Esophagus muscularis mucosa (tissue), 4 donors: ENCODE measurements at regions not wholly inside any gene's neighbourhood (a gene's known extent, or its start where the extent isn't known, plus 50 kb on each side); places are given as distances from the start of the nearest gene placed in this dataset.

Experiments
- DNase-seq: peaks from one replicate; pipeline ENCODE4 v3.0.0-alpha.2; 2017; ENCODE audit errors: extremely low spot score
- H3K27ac ChIP-seq, 4 donors: fragments of 200-600 bp; sonication (generic); replicated peaks in 1 of 4; 1 replicate in 3 of 4; 2 replicates in 1 of 4; pipeline ENCODE4 v1.5.1; 2016 to 2019; ENCODE audit warnings: mild to moderate bottlenecking in 1 of 4
- H3K27me3 ChIP-seq, 4 donors: fragments of 200-600 bp; sonication (generic); one replicate each; pipeline versions ENCODE4 v1.5.1 to v1.6.0; 2016 to 2019
- H3K36me3 ChIP-seq, 4 donors: fragments of 200-600 bp; sonication (generic); one replicate each; pipeline ENCODE4 v1.5.1; 2016 to 2019
- H3K4me1 ChIP-seq, 4 donors: fragments of 200-600 bp; sonication (generic); one replicate each; pipeline ENCODE4 v1.5.1; 2016 to 2019
- H3K4me3 ChIP-seq, 4 donors: fragments of 200-600 bp; sonication (generic); 1 replicate in 2 of 4; 2 replicates in 2 of 4; pipeline ENCODE4 v1.5.1; 2016 to 2019; ENCODE audit warnings: mild to moderate bottlenecking in 4 of 4, moderate library complexity in 1 of 4
- H3K9me3 ChIP-seq, 4 donors: fragments of 200-600 bp; sonication (generic); 1 replicate in 3 of 4; 2 replicates in 1 of 4; pipeline ENCODE4 v1.5.1; 2016 to 2019
- EP300 ChIP-seq: sonication (generic); formaldehyde crosslinking; IDR thresholded peaks from one replicate; pipeline ENCODE4 v1.6.1; 2017; ENCODE audit warnings: antibody characterized with exemption
- POLR2A ChIP-seq: fragments of 450-650 bp; IDR thresholded peaks from one replicate; pipeline ENCODE4 v1.6.1; 2017; ENCODE audit warnings: antibody characterized with exemption, moderate library complexity, mild to moderate bottlenecking, low read depth
- POLR2AphosphoS5 ChIP-seq, 2 donors: sonication (generic); formaldehyde crosslinking; IDR thresholded peaks; one replicate each; pipeline ENCODE4 v1.6.1; 2017; ENCODE audit warnings: antibody characterized with exemption in 2 of 2
- WGBS: methylation state at CpG from one replicate; pipeline ENCODE4 v1.1.5; 2018; 5-methylcytosine and 5-hydroxymethylcytosine counted together
- intact Hi-C: fragments of 100-400 bp; cut with DNase I; formaldehyde crosslinking; loops from one replicate; pipeline ENCODE4 v1.15.1; 2023
- TF ChIP-seq, protein P1 (sequence below), 3 experiments: fragments of 200-600 bp in 2 of 3; fragments of 450-650 bp in 1 of 3; sonication (generic) in 2 of 3; IDR thresholded peaks; one replicate each; pipeline ENCODE4 v1.5.1; 2017 to 2019; ENCODE audit warnings: antibody characterized with exemption in 3 of 3, mild to moderate bottlenecking in 2 of 3, moderate library complexity in 1 of 3

DNA sequence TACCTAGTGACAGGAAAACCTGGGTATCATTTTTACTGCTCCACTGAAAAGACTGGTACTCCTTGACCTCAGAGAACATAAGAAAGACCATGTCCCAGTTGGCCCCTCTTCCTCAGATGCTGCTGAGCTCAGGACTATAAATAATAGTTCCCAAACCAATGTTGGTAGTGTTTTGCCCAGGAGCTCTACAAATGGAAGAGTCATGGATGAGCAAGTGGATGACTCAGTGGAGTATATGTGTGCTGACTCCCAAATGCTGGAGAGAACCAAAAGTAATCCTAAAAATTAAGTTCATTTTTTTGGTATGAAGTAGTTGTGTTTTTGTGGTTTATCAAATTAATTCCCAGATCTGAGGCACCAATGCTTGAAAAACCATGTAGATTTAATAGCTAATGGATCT, 482.0 kb downstream of the KCNA4 start:
- no peaks in the 10 kb centered on the region for H3K36me3 ChIP-seq
- no peaks in the 10 kb centered on the region for H3K9me3 ChIP-seq
- DNase-seq: no peak
- no peak overlapping the region for H3K27ac ChIP-seq
- no peaks in the 10 kb centered on the region for H3K4me1 ChIP-seq
- intact Hi-C loops: no loop called here
- H3K4me3 ChIP-seq: no peak overlapping the region
- H3K27me3 ChIP-seq: no peaks in the 10 kb centered on the region
- TF ChIP-seq POLR2A: no peak

DNA sequence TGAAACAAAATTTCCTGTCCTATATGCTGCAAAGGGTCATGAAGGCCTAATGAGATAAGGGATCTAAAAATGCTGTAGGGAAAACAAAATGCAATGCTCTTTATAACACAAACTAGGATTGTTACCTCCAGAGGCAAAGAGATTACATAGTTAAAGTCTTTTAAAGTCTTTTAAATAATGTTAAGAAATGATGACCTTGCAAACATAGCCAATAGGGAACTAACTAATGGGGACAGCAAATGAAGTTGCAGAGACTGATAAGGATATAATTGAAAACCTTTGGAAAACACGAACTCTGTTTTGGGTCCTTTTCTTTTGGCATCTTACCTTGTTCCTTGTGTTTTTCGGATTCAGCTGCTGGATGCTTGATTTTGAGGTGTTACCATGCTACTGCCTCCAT, 485.9 kb downstream of the KCNA4 start:
- TF ChIP-seq, protein P1, sequence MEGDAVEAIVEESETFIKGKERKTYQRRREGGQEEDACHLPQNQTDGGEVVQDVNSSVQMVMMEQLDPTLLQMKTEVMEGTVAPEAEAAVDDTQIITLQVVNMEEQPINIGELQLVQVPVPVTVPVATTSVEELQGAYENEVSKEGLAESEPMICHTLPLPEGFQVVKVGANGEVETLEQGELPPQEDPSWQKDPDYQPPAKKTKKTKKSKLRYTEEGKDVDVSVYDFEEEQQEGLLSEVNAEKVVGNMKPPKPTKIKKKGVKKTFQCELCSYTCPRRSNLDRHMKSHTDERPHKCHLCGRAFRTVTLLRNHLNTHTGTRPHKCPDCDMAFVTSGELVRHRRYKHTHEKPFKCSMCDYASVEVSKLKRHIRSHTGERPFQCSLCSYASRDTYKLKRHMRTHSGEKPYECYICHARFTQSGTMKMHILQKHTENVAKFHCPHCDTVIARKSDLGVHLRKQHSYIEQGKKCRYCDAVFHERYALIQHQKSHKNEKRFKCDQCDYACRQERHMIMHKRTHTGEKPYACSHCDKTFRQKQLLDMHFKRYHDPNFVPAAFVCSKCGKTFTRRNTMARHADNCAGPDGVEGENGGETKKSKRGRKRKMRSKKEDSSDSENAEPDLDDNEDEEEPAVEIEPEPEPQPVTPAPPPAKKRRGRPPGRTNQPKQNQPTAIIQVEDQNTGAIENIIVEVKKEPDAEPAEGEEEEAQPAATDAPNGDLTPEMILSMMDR (IDR thresholded peaks at IDR 0.05): no peak
- no peak for TF ChIP-seq EP300
- TF ChIP-seq POLR2A: no peak
- no peak for TF ChIP-seq POLR2AphosphoS5 (IDR thresholded peaks at IDR 0.05)
- no peaks in the 10 kb centered on the region for H3K27me3 ChIP-seq

GRCh38 chr11:29527391-29527936, 489.4 kb downstream of the KCNA4 start:
- intact Hi-C loops: no loop called here
- DNase-seq: no peak
- no peaks in the 10 kb centered on the region for H3K4me1 ChIP-seq
- peaks cover 0 to 6% (median 3%) of the 10 kb centered on the region in 4 donors for H3K9me3 ChIP-seq
- 53% methylated on average over 3 of the region's 3 CpGs for WGBS
- no peak overlapping the region for H3K4me3 ChIP-seq
- H3K36me3 ChIP-seq: no peaks in the 10 kb centered on the region
- H3K27me3 ChIP-seq: no peaks in the 10 kb centered on the region
- no peak overlapping the region for H3K27ac ChIP-seq
- TF ChIP-seq EP300 (no peak), POLR2AphosphoS5 (IDR thresholded peaks at IDR 0.05) (peak in 1 of 2 donors; percentile 47), POLR2A (no peak)
- TF ChIP-seq, protein P1 (IDR thresholded peaks at IDR 0.05): peak in 2 of 3 experiments; percentile 20 to 24

More for the DNA sequence above, 485.9 kb downstream of the KCNA4 start:
- no peak for DNase-seq
- H3K36me3 ChIP-seq: no peaks in the 10 kb centered on the region
- no peaks in the 10 kb centered on the region for H3K4me1 ChIP-seq
- H3K9me3 ChIP-seq: peaks cover 0 to 6% (median 3%) of the 10 kb centered on the region in 4 donors
- intact Hi-C loops: no loop called here
- H3K4me3 ChIP-seq: no peak overlapping the region
- WGBS: 89% methylated on average over 2 of the region's 2 CpGs
- H3K27ac ChIP-seq: no peak overlapping the region

- no peak for TF ChIP-seq POLR2AphosphoS5 (IDR thresholded peaks at IDR 0.05)
- TF ChIP-seq, protein P1 (IDR thresholded peaks at IDR 0.05): no peak
- TF ChIP-seq EP300: no peak
- no peak for TF ChIP-seq POLR2A
- Histone ChIP-seq H3K27me3 (no peaks in the 10 kb centered on the region), H3K27ac (no peak overlapping the region), H3K4me3 (no peak overlapping the region), H3K4me1 (no peaks in the 10 kb centered on the region), H3K36me3 (no peaks in the 10 kb centered on the region), H3K9me3 (peaks cover 0 to 8% (median 0%) of the 10 kb centered on the region in 4 donors)
- DNase-seq: no peak
- intact Hi-C loops: no loop called here
- 57% methylated on average over 5 of the region's 5 CpGs for WGBS
Measured at GRCh38 chr11:29518389-29519174, 498.2 kb downstream of the KCNA4 start.

- Histone ChIP-seq H3K4me3 (no peak overlapping the region), H3K27me3 (no peaks in the 10 kb centered on the region), H3K27ac (no peak overlapping the region), H3K4me1 (no peaks in the 10 kb centered on the region), H3K36me3 (no peaks in the 10 kb centered on the region), H3K9me3 (no peaks in the 10 kb centered on the region)
- intact Hi-C loops: no loop called here
- DNase-seq: no peak
- TF ChIP-seq EP300: no peak
- TF ChIP-seq POLR2AphosphoS5 (IDR thresholded peaks at IDR 0.05): no peak
- no peak for TF ChIP-seq POLR2A
- TF ChIP-seq, protein P1 (IDR thresholded peaks at IDR 0.05): no peak
Measured at GRCh38 chr11:29511394-29511793, 505.4 kb downstream of the KCNA4 start.
